NCI-H69 (cell line): ENCODE measurements at regions not wholly inside any gene's neighbourhood (a gene's known extent, or its start where the extent isn't known, plus 50 kb on each side); places are given as distances from the start of the nearest gene placed in this dataset.

ENCODE experiments used
- DNase-seq: peaks from one replicate; lab custom pipeline; 2025; lab: John Stamatoyannopoulos, UW

GRCh38 chr5:53330491-53330890 is 149.9 kb upstream of the FST start:
- DNase-seq, result no peak

DNA sequence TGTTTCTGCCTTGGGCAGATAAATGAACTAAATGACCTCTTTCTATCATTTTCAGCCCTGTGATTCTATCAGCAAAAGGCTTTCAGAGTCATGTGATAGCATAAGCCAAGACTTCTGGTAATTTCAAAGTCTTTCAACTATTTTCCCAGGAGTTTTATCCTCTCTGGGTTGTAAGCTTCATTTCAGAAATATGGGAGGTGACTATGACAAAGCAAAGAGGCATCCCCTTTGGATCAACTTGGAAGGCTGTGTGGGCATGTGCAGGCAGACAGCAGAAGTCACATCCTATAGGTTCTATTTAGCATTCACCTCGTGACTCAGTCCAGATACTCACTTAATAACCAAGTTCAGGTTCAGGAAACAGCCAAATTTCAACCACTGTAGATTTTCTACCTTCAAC is 149.0 kb upstream of the FST start:
- no peak for DNase-seq

DNA sequence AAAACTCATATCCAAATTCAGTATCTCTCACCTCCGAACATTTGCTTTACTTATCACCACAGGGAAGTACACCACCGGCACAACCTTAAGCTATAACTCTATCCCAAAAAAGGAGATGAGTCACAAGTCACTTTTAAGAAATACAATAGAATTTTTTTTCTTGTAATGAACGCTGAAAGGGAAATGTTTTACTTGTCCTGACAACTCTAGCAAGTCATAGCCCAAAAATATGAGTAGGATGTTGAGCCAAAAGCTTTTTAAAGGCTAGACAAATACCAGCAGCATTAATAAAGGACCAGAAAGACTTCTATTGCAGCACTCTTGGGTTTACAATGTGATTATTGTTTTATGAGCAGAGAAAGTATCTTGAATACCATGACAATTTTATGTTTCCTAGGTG is 147.3 kb upstream of the FST start:
- DNase-seq, result no peak

DNA sequence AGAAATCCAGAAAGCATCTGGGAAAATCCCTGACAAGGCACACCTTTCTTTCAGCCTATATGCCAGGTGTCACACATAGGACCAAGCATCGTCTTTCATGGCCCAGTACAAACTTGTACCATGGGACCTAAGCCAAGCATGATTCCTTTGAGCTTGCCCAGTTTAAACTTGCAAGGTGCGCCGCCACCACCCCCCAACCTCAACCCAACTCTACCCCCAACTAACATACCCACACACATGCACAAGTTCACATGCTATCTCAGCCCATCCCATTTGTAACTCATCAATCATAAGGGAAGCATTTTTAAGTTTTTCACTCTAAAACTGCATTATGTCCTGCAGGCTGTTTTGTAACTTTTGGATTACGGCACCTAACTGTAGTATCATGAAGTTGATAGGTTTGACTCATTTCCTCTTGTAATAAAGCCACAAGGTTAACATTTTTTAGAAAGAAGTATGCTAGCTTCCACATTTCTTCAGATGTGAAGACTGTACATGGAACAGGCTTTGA is 145.9 kb upstream of the FST start:
- DNase-seq, result no peak

DNA sequence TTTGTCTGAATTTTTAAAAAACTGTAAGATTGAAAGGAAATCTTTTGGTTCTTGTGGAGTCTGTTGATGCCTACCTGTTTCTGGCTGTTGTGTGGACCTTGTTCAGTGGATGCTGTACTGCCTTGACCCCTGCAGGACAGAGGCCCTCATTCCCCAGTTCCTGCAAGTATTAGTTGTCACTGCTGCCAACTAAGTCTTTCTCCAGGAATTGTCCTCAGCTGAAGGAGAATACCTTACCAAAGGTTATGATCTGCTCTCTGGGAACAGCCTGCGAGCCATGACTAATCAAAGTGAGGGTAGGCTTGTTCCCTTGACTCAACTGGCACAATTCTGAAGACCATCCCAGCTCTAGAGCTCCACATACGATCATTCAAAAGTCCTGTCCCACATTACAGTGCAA is 145.3 kb upstream of the FST start:
- no peak for DNase-seq

GRCh38 chr5:53337827-53338226 is 142.6 kb upstream of the FST start:
- DNase-seq, result no peak

DNA sequence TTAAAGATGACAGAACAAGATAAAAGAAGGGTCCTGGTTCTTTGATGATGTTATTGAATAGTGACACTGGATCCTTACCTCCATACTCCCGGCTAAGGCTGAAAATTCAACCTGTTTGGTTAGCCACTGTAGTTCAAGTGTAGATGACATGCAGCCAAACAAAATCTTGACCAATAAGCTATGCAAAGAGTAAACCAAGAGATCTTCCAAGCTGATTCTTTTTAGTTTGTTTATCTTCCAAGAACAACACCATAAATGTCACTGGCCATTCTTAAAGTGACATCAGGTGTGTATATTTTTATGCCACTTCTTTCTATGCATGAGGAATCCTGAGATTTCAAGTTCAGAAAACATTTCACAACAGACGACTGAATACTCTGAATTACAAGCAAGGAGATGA is 141.5 kb upstream of the FST start:
- DNase-seq, result no peak

GRCh38 chr5:53339962-53340540 is 140.4 kb upstream of the FST start:
- DNase-seq, result no peak

- no peak for DNase-seq
These were observed 139.3 kb upstream of the FST start for GRCh38 chr5:53340956-53341750.

- no peak for DNase-seq
These were observed 138.2 kb upstream of the FST start for GRCh38 chr5:53342236-53342635.

DNA sequence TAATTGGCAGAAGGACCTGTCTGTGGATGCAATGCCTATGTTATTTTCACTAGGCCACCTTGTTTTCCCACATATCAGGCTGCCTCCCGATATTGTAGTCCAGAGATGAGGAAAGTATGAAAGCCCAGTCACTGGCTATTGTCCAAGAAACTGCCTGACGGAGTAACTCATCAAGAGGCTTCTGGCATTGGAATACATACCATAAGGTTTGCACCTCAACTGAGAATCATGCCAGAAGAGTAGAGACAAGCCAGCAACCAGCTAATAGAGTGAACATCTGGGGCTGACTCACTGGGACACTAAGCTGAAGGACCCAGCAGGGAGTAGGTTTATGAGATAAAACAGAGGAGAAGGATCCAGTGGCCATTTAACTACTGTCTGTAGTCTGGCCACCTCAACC is 137.2 kb upstream of the FST start:
- DNase-seq, result no peak

- no peak for DNase-seq
These were observed 130.1 kb upstream of the FST start for GRCh38 chr5:53350368-53350767.

DNA sequence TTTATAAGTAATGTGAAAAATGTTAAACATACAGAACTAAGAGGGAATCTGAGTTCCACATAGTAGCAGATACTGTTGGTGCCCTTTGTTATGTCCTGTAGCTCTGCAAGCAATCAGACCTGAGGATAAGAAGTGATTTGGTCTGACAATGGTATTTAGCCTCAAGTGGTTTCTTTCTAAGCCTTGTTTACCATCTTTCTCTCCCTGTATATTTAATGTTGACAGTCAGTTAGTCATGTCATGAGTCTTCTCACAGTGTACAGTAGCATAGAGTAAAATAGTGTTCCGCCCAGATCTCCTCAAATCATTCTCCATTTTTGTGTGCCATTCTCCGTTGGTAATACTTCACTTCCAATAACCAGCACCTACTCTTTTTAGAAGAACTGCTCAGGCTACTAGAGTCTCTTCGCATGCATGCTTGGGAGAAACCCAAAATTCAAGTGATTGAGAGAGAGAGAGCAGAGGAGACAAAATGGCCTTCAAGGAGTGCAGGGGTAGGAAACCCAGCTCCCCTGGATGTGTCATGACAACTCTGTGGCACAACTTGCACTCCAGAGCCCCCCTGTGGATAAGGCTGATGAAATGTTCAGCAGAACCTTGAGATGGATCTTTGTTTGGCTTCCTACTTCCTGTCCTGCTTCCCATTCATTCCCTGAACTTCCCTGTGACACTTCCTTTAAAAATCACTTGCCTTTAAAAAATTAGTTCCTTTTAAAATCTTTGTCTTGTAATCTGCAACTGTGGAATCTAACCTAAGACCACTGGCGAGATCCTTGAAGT is 129.2 kb upstream of the FST start:
- no peak for DNase-seq

- DNase-seq, result no peak
These were observed 125.1 kb upstream of the FST start for GRCh38 chr5:53355316-53355715.

GRCh38 chr5:53355931-53356330 is 124.5 kb upstream of the FST start:
- no peak for DNase-seq

GRCh38 chr5:53357439-53357838 is 123.0 kb upstream of the FST start:
- DNase-seq, result no peak

GRCh38 chr5:53358794-53359193 is 121.6 kb upstream of the FST start:
- DNase-seq, result no peak

DNA sequence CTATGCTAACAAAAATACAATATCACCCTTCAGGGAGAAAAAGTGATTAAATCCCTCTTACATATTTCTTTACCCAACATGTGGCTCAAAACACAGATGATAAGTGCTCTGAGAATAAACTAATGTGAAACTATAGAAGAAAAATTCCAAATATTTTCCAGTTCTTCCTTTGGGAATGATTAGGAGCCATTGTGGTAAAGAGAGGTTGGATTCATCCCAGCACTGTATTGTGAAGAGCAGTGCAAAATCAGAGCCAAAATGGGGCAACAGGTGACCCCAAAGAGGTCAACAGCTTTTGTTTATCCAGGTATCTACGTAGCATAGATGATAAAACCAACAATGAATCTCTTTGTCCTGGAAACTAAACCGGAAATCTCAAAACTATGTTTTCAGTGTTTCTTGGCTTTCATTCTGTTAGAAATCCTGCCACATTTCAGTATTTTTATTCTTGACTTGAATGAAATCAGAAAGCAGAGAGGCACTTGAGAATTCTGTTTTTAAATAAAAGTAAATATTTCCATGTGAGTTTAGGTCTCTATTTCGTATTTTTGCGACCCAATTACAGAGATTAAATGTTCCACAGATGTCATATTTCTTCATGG is 120.4 kb upstream of the FST start:
- no peak for DNase-seq

DNA sequence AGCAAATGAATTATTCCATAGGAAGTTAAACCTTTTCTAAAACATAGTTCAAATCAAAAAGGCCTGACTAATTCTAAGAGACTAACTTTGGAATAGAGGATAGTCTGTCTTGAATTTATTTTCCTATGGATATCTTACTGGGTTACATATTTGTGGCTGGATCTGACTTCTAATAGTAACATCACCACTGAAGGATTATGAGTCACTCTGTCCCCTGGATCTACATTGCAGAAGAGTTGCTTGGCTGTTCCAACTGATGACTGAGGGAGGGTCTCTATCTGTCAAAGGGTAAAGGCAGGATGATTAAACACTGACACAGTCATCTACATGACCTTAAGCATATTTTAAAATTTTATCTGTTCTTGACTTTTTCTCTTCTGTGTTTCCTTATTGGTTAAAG is 119.6 kb upstream of the FST start:
- DNase-seq, result no peak

DNA sequence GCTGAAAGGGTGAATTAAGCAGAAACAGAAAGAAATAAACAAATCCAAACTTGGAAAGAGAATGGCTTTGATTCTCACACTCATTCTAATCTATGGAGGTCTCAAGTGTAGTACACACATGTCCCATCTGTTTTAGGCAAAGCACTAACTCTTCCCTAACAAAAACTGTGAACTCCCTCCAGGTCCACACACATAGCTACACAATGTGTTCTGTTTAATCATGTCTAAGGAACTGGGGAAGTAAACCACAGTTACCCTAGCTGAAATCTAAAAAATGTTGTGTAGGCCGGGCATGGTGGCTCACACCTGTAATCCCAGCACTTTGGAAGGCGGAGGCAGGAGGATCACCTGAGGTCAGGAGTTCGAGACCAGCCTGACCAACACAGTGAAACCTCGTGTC is 118.7 kb upstream of the FST start:
- no peak for DNase-seq

GRCh38 chr5:53362521-53362941 is 117.9 kb upstream of the FST start:
- DNase-seq, result no peak

- DNase-seq, result no peak
These were observed 116.4 kb upstream of the FST start for GRCh38 chr5:53364061-53364460.

DNA sequence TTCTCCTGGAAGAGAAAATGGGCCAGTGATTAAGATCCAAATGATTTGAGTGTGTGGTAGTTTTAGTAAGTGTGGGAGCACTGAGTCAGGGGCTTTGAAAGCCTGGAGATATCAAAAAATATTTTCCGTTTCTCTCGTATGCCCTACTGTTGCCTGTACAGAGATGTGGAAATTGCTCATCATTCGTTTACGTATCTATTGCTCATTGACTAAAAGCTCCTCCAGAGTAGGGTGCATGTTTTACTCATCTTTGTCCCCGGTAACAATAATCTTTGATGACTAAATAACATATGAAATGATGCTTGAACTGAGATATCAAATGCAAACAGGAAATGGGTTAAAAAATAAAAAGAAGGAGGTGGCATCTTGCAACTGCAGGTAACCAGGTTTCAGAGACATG is 114.2 kb upstream of the FST start:
- no peak for DNase-seq
